A673 (cell line): ENCODE measurements at regions not wholly inside any gene's neighbourhood (a gene's known extent, or its start where the extent isn't known, plus 50 kb on each side); places are given as distances from the start of the nearest gene placed in this dataset.

Source experiments
- BruUV-seq: library from RNA; stranded (reverse); fragments of 400-500 nt; replicated peaks from 2 replicates; lab custom pipeline; 2021; lab: Mats Ljungman, UMichigan
- CTCF ChIA-PET: fragments of 300-600 bp; sonication (Branson Sonifier 250); formaldehyde crosslinking; loops from one replicate; lab custom pipeline; 2022; ENCODE audit warnings: antibody characterized with exemption; lab: Charles Lee
- POLR2A ChIA-PET: fragments of 300-600 bp; sonication (Branson Sonifier 250); formaldehyde crosslinking; loops from one replicate; lab custom pipeline; 2022; ENCODE audit warnings: antibody characterized with exemption; ENCODE audit not compliant: low non-redundant PET; lab: Charles Lee
- DNase-seq: peaks from one replicate; pipeline ENCODE4 v3.0.0-alpha.2; 2015; ENCODE audit warnings: low spot score
- H3K27ac ChIP-seq: fragments of 200-600 bp; sonication (generic); 2 replicates; pipeline ENCODE4 v1.5.1; 2016; ENCODE audit warnings: mixed run types, low read depth, mild to moderate bottlenecking, mixed read lengths, antibody characterized with exemption, low read length; ENCODE audit not compliant: poor library complexity, severe bottlenecking
- H3K27me3 ChIP-seq: fragments of 200-600 bp; sonication (generic); replicated peaks from 2 replicates; pipeline ENCODE4 v1.6.1; 2017; ENCODE audit warnings: mixed run types, low read depth, mild to moderate bottlenecking, mixed read lengths, antibody characterized with exemption, low read length; ENCODE audit not compliant: insufficient read depth, poor library complexity
- H3K36me3 ChIP-seq: fragments of 200-600 bp; sonication (generic); 2 replicates; pipeline ENCODE4 v1.6.1; 2016; ENCODE audit warnings: mixed run types, mild to moderate bottlenecking, mixed read lengths, antibody characterized with exemption, low read length; ENCODE audit not compliant: insufficient read depth, poor library complexity, severe bottlenecking
- H3K4me1 ChIP-seq: fragments of 200-600 bp; sonication (generic); 2 replicates; pipeline ENCODE4 v1.6.1; 2017; ENCODE audit warnings: mixed run types, mild to moderate bottlenecking, mixed read lengths, antibody characterized with exemption, low read length; ENCODE audit not compliant: insufficient read depth, poor library complexity, severe bottlenecking
- H3K4me3 ChIP-seq: fragments of 200-600 bp; sonication (generic); 2 replicates; pipeline ENCODE4 v1.5.1; 2016; ENCODE audit warnings: low read depth, mixed run types, mild to moderate bottlenecking, mixed read lengths, low read length; ENCODE audit not compliant: poor library complexity, severe bottlenecking
- H3K9me3 ChIP-seq: fragments of 200-600 bp; sonication (generic); 2 replicates; pipeline ENCODE4 v1.6.1; 2016; ENCODE audit warnings: mixed run types, low read depth, mild to moderate bottlenecking, mixed read lengths, antibody characterized with exemption, low read length; ENCODE audit not compliant: poor library complexity, severe bottlenecking
- EZH2 ChIP-seq: fragments of 200-600 bp; sonication (generic); IDR thresholded peaks from 2 replicates; pipeline ENCODE4 v1.6.1; 2017; ENCODE audit warnings: borderline replicate concordance, low read depth, mild to moderate bottlenecking, mixed read lengths, antibody characterized with exemption, low read length; ENCODE audit not compliant: poor library complexity, severe bottlenecking
- intact Hi-C: fragments of 100-400 bp; cut with micrococcal nuclease; formaldehyde crosslinking; loops from one replicate; pipeline ENCODE4 v1.10.0; 2022; ENCODE audit not compliant: unreplicated experiment
- TF ChIP-seq, protein P1 (sequence below): fragments of 300-800, 200-600 bp; sonication (generic); conservative IDR thresholded peaks from 2 replicates; pipeline ENCODE4 v1.5.1; 2017; ENCODE audit warnings: low read depth, mild to moderate bottlenecking, antibody characterized with exemption, low read length, moderate library complexity, mixed read lengths

DNA sequence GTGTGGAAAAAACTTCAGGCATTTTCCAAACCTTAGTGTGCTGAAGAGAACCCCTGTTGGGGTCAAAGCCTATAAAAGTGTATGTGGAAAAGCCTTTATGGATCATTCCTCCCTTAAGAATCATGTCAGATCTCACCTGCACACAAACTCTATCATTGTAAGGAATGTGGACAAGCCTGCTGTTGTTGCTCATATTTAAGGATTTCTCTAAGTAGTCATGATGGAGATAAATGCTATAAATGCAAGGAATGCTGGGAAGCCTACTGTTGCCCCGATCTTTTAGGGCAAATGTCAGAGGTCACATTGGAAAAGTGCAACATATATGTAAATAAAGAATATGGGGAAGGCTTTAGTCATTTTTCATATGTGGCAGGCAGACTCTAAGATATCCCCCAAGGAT lies 129.5 kb downstream of the ICOS start:
- Histone ChIP-seq H3K27ac (no peak overlapping the region), H3K27me3 (no peaks in the 10 kb centered on the region), H3K9me3 (no peaks in the 10 kb centered on the region), H3K4me1 (peaks cover 3% of the 10 kb centered on the region), H3K36me3 (no peaks in the 10 kb centered on the region), H3K4me3 (no peak overlapping the region)
- intact Hi-C loops = no loop called here
- CTCF ChIA-PET = no interaction called here
- DNase-seq = no peak
- BruUV-seq = no TSS peak
- POLR2A ChIA-PET = no interaction called here
- TF ChIP-seq, protein P1, sequence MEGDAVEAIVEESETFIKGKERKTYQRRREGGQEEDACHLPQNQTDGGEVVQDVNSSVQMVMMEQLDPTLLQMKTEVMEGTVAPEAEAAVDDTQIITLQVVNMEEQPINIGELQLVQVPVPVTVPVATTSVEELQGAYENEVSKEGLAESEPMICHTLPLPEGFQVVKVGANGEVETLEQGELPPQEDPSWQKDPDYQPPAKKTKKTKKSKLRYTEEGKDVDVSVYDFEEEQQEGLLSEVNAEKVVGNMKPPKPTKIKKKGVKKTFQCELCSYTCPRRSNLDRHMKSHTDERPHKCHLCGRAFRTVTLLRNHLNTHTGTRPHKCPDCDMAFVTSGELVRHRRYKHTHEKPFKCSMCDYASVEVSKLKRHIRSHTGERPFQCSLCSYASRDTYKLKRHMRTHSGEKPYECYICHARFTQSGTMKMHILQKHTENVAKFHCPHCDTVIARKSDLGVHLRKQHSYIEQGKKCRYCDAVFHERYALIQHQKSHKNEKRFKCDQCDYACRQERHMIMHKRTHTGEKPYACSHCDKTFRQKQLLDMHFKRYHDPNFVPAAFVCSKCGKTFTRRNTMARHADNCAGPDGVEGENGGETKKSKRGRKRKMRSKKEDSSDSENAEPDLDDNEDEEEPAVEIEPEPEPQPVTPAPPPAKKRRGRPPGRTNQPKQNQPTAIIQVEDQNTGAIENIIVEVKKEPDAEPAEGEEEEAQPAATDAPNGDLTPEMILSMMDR = no peak

DNA sequence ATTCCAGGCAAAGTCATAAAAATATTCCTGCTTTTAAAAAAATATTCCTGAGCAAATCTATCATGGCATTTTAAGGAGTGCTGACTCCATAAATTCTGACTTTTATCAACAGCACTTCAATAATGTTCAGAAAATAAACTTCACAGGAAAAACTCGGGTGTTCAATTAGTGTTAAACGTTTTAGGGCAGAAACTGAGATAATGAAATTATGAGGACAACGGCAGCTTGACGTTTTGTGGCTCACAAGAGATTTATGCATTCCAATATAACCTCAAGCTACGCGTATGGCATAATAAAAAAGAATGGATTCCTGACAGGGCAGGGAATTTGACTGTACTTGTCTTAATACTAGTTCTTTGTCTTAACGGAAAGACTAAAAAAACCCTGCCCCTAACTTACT lies 133.2 kb downstream of the ICOS start:
- no peaks in the 10 kb centered on the region for H3K9me3 ChIP-seq
- H3K36me3 ChIP-seq = no peaks in the 10 kb centered on the region
- intact Hi-C loops = no loop called here
- peaks cover 3% of the 10 kb centered on the region for H3K4me1 ChIP-seq
- DNase-seq = no peak
- H3K4me3 ChIP-seq = no peak overlapping the region
- H3K27ac ChIP-seq = no peak overlapping the region
- TF ChIP-seq EZH2 = no peak
- TF ChIP-seq, protein P1 = no peak
- BruUV-seq = no TSS peak
- CTCF ChIA-PET = no interaction called here
- POLR2A ChIA-PET = no interaction called here
- H3K27me3 ChIP-seq = no peaks in the 10 kb centered on the region

DNA sequence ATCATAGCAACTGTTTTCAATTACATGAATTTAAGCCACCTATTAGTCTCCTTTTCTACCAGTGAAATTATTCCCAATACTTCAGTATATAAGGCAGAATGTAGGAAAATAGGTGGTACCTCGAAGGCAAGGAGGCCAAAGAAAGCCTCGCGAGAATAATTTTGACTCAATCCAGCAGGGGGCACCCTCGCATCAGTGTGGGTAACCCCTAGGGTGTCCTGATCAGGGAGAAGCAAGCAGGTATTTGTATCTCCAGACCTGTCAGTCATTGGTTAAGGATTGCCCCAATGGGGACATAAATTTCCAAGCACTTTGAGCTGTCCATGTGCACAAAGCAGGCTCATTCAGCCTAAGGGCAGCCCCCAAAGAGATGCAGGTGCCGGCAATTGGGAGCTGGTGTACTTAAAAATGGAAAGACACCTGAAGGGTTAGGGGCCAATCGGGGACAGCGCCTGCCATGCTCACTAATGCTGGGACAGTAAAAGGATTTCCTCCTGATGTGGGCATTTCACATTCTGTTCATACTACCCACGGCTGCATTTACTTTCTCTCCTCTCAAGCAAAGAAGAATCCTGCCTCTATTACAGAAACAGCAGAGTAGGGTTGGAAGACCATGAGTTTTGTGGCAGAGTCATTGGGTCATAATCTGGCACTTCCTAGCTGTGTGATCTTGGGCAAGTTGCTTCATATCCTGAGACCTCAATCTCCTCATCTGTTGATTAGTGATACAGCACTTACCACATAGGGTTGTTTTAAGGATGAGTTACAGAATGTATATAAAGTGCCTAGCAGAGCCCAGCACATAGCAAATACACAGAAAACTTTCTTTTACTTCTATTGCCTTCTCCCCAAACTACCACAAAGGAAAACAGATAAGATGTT lies 136.1 kb downstream of the ICOS start:
- H3K9me3 ChIP-seq = no peaks in the 10 kb centered on the region
- no peak overlapping the region for H3K27ac ChIP-seq
- TF ChIP-seq, protein P1 = peak; percentile 71
- no peak for TF ChIP-seq EZH2
- no TSS peak for BruUV-seq
- CTCF ChIA-PET = no interaction called here
- peak; percentile 63 for DNase-seq
- POLR2A ChIA-PET = no interaction called here
- H3K27me3 ChIP-seq = no peaks in the 10 kb centered on the region
- H3K4me3 ChIP-seq = no peak overlapping the region
- no peaks in the 10 kb centered on the region for H3K36me3 ChIP-seq
- H3K4me1 ChIP-seq = peaks cover 3% of the 10 kb centered on the region
- intact Hi-C loops = no loop called here
